ENCODE measurements at regions not wholly inside any gene's neighbourhood (a gene's known extent, or its start where the extent isn't known, plus 50 kb on each side); places are given as distances from the start of the nearest gene placed in this dataset.

DNA sequence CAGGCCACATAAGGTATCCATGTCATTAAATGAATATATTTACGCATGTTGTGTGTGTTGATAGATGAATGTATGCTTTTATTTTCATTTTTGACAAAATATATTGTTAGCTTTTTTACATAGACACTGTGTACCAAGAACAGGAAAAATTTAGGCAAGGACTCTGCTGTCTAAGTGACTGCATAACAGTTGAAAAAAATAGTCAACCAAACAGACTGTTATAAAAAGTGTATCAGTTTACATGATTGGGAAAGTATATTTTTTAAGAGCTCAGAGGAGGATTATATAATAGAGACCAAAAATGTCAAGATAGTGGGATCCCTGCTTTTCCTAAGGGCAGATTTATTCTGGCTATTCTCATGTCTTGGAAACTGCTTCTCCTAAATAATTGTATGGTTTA is 858.0 kb downstream of the SLITRK1 start:
- no peak overlapping the region for H3K27ac ChIP-seq
- TF ChIP-seq, protein P1, sequence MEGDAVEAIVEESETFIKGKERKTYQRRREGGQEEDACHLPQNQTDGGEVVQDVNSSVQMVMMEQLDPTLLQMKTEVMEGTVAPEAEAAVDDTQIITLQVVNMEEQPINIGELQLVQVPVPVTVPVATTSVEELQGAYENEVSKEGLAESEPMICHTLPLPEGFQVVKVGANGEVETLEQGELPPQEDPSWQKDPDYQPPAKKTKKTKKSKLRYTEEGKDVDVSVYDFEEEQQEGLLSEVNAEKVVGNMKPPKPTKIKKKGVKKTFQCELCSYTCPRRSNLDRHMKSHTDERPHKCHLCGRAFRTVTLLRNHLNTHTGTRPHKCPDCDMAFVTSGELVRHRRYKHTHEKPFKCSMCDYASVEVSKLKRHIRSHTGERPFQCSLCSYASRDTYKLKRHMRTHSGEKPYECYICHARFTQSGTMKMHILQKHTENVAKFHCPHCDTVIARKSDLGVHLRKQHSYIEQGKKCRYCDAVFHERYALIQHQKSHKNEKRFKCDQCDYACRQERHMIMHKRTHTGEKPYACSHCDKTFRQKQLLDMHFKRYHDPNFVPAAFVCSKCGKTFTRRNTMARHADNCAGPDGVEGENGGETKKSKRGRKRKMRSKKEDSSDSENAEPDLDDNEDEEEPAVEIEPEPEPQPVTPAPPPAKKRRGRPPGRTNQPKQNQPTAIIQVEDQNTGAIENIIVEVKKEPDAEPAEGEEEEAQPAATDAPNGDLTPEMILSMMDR (conservative IDR thresholded peaks at IDR 0.05): no peak
- TF ChIP-seq ZFX (IDR thresholded peaks at IDR 0.05): no peak

DNA sequence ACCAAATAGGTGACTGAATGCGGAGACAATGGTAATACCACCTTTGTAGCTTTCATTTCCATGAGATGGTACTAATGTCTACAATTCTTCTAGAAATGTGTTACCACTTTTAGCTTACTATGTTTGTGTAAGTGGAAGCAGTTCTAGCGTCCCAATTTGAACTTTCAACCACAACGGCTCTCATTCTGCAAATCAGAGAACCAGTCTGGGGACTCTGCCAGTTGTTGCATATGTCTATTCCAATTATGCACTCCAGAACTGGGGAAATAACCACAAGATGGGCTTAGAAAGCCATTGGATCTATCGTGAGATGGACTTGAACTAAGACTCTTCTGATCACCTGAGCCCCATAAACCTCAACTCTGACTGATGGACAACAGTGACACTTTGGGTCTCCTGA is 862.3 kb downstream of the SLITRK1 start:
- no peak for TF ChIP-seq ZFX (IDR thresholded peaks at IDR 0.05)
- TF ChIP-seq, protein P1 (conservative IDR thresholded peaks at IDR 0.05): no peak
- H3K27ac ChIP-seq: no peak overlapping the region

DNA sequence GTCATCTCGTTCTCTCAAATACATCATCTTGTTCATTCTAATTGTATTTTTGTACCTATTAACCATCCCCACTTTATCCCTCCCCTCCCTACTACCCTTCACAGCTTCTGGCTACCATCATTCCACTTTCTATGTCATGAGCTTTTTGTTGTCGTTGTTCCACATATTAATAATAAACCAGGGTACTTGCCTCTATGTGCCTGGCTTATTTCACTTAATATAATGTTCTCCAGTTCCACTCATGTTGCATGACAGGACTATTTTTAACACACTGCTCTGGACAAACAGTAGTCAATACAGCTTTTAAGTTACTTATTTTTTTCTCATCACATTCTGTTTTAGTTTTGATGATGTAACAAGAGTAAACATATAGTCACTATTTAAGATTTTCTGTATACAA is 872.3 kb downstream of the SLITRK1 start:
- H3K27ac ChIP-seq: no peak overlapping the region
- no peak for TF ChIP-seq ZFX (IDR thresholded peaks at IDR 0.05)
- TF ChIP-seq, protein P1 (conservative IDR thresholded peaks at IDR 0.05): no peak

DNA sequence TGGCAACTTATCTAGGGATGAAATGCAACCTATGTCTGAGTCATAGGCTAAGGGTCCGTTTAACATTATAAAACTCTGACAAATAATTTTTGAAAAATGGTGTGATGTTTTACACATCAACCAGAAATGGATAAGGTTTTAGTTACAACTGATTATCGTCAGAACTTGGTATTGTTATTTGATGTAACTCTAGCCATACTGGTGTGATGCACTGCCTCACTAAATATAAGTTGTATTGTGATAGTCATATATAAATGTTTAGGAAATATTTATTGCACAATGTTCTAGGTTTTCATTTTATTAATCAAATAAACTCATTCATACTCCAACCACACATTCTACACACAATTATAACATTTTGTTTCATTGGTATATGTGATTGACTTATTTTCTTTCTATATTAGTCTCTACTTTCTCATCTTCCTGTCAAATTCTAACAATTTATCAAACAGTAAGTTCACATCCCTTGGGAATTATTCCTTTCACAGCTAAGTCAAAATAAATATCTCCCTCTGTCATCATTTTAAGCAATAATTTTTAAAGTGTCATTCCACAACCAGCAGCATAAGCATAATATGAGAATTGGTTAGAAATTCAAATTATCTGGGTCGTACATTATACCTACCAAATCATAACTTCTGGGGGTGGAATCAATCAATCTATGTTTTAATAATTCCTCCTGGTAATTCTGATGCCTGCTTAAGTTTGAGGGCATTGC is 873.9 kb downstream of the SLITRK1 start:
- TF ChIP-seq, protein P1 (conservative IDR thresholded peaks at IDR 0.05): no peak
- no peak for TF ChIP-seq ZFX (IDR thresholded peaks at IDR 0.05)
- no peak overlapping the region for H3K27ac ChIP-seq

DNA sequence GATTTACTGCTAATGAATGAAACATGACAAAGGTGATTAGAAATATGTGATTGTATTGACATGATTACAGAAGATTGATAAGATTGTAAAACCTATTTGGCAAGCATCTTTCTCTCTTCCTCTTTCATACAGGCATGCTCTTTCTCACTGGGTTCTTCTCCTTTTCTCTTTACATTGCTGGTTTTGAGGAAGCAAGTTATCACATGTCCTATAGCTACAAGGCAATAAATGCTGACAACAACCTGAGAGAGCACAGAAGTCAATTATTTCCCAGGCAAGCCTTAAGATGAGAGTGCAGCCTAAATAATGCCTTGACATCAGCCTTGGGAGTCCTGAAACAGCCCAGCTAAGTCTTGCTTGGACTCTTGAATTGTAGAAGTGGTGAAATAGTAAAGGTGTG is 875.0 kb downstream of the SLITRK1 start:
- no peak for TF ChIP-seq ZFX (IDR thresholded peaks at IDR 0.05)
- TF ChIP-seq, protein P1 (conservative IDR thresholded peaks at IDR 0.05): no peak
- H3K27ac ChIP-seq: no peak overlapping the region

DNA sequence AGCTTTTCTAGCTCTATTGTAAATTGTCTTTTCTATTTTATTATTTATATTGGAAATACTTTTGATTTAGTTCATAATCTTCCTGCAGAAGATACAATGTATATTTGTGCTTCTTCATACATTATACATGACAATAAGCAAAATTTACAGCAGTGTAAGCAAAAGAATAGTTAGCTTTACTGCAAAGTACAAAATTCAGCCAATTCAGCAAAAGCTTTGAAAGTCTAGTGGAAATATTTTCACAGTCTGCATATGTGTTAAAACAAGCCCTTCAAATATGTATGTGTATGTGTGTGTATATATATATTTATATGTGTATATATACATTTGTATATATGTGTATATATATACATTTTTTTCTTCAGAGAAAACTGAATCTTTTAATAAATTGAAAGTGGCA is 879.1 kb downstream of the SLITRK1 start:
- no peak for TF ChIP-seq ZFX (IDR thresholded peaks at IDR 0.05)
- TF ChIP-seq, protein P1 (conservative IDR thresholded peaks at IDR 0.05): no peak
- no peak overlapping the region for H3K27ac ChIP-seq

DNA sequence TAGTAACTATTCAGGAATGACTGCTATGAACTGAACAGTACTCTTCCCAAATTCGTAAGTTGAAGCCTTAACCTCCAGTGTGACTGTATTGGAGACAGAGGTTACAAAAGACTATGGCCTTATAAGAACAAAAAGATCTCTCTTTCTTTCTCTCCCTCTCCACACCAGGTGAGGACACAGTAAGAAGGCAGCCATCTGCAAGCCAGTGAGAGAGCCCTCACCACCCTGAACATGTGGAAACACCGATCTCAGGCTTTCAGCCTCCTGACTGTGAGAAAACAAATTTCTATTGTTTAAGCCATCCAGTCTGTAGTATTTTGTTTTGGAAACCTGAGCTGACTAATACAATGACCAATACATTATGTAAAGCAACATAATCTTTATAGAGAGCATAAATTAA is 888.9 kb downstream of the SLITRK1 start:
- TF ChIP-seq ZFX (IDR thresholded peaks at IDR 0.05): no peak
- TF ChIP-seq, protein P1 (conservative IDR thresholded peaks at IDR 0.05): no peak
- no peak overlapping the region for H3K27ac ChIP-seq
